GM20431 (cell line): ENCODE measurements at regions not wholly inside any gene's neighbourhood (a gene's known extent, or its start where the extent isn't known, plus 50 kb on each side); places are given as distances from the start of the nearest gene placed in this dataset.

ENCODE experiments used
- in situ Hi-C: fragments of 300-500 bp; cut with MseI, MboI; formaldehyde crosslinking; loops from one replicate; pipeline ENCODE4 v1.15.0; 2020; ENCODE audit warnings: low sequenced_read_pairs; ENCODE audit not compliant: unreplicated experiment

DNA sequence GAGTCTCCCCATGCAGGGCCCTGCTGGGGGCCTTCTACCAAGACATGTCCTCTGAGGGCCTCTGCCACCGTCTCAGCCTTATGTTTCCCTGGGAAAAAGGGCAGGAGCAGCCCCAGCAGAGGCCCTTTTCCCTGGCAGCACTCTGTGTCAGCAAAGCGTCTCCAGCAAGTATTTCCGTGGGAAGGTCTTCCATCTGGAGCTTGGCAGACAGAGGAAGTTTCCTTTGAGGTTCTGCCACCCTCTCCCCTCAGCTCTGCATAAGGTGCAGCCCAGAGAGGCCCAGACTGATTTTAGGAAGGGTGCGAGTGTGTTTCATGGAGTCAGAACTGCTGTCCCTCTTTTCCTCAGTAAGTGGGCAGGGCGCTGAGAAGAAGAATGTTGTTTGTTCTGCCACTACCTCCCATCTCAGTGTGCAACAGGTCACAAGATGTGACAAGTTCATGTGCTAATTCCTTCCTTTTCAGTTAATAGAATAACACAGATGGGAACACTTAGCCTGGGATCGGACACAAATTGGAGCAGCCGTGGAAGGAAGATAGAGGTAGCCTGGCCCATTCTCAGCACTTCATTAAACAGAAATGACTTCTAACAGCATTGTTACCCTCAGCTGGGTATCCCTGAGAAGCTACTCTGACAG, 784.4 kb downstream of the MAFB start:
- in situ Hi-C loops = no loop called here

DNA sequence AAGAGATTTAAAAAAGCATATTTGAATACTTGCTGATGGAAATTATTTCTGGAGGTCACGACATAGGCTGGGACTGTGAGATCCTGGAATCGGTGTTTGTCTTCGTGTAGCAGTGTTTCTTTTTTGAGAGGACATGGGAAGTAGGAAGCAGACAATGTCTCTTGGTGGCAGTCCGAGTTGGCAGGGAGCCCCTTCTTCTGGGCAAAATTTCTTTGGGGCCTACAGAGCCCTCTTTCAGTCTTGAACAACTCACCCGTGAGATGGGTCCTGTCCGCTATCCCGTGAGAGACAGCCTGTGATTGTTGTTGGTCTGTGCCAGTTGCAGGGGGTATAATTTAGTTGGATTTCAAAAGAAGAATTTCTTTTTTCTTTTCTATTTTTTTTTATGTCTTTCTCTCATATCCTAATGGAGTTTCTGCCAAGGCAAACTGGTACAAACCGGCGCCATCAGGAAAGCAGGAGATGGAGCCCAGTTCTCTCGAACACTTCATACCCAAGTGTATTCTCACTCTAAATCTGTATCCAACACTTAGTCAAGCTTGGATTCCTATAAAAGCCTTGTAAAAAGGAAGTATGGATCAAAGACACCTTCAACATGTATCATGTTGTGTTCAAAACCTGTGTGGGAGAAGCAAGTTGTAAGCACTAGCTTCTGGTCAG, 785.1 kb downstream of the MAFB start:
- in situ Hi-C loops = no loop called here

- in situ Hi-C loops = loop anchor here (25.0 kb wide), 1 partner anchor 638 kb away; no protein-coding TSS in a partner anchor
Observed at GRCh38 chr20:39899881-39900280, 789.2 kb downstream of the MAFB start.

DNA sequence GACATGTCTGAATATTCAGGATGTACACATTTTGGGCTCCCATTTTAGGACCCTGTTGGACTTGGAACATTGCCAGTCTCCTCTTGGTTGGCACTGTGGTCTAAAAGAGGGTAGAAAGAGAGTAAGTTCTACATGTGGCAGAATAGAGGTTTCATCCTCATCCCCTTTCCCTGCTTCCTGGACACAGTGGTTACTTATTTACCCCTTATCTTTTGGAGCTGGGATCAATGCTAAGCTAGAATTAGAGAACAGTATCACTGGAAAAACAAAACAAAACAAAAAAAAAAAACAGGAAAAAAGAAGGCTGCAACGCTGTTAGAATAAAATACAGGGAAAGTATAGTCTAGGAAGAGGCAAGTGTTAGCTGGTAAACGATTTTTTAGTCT, 790.6 kb downstream of the MAFB start:
- in situ Hi-C loops = loop anchor here (25.0 kb wide), 1 partner anchor 636 kb away; no protein-coding TSS in a partner anchor

DNA sequence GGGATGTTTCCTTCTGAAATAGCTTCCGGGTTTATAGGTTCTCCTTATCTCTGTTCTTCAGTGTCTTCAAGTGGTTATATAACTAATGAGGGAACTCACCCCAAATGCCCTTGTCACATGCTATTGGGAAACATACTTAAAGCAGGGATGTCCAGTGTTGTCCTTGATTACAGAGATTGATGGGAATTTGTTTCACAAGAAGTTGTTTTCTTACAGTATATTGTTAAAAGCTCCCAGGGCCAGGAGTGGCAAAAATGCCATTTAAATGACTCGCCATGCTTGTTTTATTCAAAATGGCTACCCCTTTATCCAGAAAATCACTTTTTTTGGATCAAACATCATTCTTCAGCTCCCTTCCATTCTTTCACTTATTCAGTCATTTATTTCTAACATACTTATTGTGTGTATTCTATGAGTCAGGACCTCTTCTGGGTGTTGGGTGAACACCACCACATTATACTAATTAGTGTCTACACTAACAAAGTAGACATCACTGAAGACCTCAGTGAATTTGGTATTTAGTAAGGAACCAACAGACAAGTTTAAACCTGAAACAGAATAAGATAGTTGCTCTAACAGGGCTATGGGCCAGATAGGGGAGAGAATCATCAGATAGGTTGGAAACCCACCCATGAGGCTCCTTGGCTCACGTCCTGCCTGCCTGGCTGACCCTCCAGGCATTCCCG, 791.1 kb downstream of the MAFB start:
- in situ Hi-C loops = loop anchor here (25.0 kb wide), 1 partner anchor 636 kb away; no protein-coding TSS in a partner anchor

GRCh38 chr20:39897058-39897457, 792.0 kb downstream of the MAFB start:
- in situ Hi-C loops = loop anchor here (25.0 kb wide), 1 partner anchor 635 kb away; no protein-coding TSS in a partner anchor

GRCh38 chr20:39894067-39894466, 795.0 kb downstream of the MAFB start:
- in situ Hi-C loops = loop anchor here (25.0 kb wide), 1 partner anchor 632 kb away; no protein-coding TSS in a partner anchor

GRCh38 chr20:39893003-39893685, 795.9 kb downstream of the MAFB start:
- in situ Hi-C loops = loop anchor here (25.0 kb wide), 1 partner anchor 631 kb away; no protein-coding TSS in a partner anchor

GRCh38 chr20:39890697-39891096, 798.3 kb downstream of the MAFB start:
- in situ Hi-C loops = loop anchor here (25.0 kb wide), 1 partner anchor 628 kb away; no protein-coding TSS in a partner anchor

DNA sequence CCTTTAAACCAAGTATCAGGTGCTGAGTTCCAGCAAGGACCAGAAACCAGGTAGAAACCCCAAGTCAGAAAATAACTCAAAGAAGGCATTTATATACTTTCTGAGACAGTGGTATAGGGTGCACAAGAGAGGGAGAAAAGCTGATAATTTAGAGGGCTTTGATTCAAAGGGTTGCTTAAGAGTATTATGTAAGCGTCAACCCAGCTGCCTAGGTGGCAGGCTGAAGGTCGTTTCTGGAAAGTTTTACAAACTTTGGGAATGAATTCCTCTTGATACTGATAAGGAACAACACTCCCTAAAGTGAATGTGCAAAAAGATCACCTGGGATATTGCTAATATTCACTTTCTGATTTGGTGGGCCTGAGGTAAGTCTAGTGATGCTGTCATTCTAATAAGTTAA, 800.7 kb downstream of the MAFB start:
- in situ Hi-C loops = loop anchor here (10.0 to 25.0 kb wide), 2 partner anchors 626 to 806 kb away; no protein-coding TSS in a partner anchor

DNA sequence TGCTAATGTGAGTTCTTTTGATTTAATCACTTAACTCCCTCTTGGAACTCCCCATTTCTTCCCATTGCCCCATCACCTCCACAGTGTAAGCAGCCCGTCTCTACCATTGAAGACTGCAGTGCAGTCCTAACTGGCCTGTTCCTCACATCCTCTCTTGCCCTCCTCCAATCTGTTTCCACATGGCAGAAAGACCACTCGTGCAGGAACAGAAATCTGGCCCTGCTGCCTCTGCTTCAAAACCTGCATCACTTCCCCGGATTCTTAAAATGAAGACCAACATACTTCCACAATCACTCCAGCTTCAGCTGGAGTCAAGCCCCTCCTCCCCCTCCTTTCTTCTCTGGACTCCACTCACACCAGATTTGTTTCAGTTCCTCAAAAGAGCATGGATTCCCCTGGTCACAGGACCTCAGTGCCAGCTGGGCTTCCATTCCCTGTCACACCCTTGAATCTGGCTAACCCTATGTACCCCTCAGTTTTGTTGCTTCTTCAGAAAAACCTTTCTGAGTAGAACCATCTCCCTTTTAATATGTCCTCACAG, 802.3 kb downstream of the MAFB start:
- in situ Hi-C loops = loop anchor here (10.0 to 25.0 kb wide), 2 partner anchors 624 to 808 kb away; no protein-coding TSS in a partner anchor

DNA sequence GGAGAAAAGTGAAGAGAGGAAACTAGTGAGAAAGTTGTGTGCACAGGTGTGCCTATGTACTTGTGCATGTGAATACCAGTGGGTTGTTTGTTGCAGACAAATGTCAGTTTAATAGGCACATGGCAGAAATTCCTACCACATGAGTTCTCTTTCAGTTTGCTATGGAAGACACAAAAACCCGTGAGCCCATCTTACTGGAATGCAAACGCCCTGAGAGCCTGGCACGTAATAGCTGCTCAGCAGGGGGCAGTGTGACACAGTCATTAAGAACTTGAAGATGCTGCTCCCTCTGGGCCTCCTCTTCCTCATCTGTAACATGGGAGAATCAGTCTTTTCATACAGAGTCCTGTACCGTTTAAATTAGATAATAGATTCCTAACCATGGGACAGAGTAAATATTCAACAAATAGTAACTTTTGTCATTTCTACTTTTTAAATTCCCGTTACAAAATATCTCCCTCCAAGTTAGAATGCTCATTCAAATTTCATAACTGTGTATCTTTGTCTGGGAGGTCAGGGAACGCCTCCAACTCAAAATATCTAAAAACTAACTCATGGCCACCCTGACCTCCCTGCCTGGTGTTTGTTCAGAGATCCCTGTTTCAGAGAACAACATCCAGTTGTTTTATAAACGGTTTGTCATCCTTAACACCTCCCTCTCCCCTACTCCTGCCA, 802.9 kb downstream of the MAFB start:
- in situ Hi-C loops = loop anchor here (10.0 to 25.0 kb wide), 2 partner anchors 624 to 809 kb away; no protein-coding TSS in a partner anchor

- in situ Hi-C loops = loop anchor here (10.0 to 25.0 kb wide), 2 partner anchors 621 to 812 kb away; no protein-coding TSS in a partner anchor
Observed at GRCh38 chr20:39882806-39883205, 806.2 kb downstream of the MAFB start.

GRCh38 chr20:39880890-39881289, 808.1 kb downstream of the MAFB start:
- in situ Hi-C loops = loop anchor here (10.0 to 25.0 kb wide), 2 partner anchors 619 to 814 kb away; no protein-coding TSS in a partner anchor

DNA sequence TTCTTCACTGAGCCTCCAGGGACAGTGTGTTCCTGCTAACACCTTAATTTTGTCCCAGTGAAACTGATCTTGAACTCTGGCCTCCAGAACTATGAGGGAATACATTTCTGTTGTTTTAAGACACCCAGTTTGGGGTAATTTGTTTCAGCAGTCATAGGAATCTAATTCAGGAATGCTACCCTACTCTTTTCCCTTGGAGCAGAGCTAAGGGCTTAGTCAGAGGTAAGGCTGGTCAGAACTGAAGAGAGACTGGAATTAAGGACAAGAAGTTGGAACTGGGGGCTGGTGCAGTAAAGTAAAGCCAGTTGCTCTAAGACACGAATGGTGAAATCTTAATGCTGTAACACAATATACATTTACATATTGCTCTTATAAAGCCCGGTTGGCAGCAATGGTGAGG, 809.7 kb downstream of the MAFB start:
- in situ Hi-C loops = loop anchor here (25.0 kb wide), 1 partner anchor 617 kb away; no protein-coding TSS in a partner anchor

DNA sequence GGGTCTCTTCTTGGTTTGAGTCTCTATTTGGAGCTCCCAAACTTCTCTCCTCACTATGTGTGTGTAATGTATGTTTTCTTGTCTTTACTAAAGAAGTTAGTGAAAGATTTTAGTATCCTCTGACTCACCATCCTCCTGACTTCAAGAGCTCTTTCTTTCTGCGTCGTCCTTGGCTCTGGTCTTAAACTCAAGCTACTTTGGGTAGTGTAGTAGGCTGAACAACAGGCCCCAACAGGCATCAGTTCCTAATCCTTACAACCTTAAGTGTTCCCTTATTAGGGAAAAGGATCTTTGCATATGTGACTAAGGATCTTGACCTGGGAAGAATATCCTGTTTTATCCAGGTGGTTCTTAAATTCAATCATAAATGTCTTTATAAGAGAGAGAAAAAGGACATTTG, 810.2 kb downstream of the MAFB start:
- in situ Hi-C loops = loop anchor here (25.0 kb wide), 1 partner anchor 617 kb away; no protein-coding TSS in a partner anchor

GRCh38 chr20:39878320-39878719, 810.7 kb downstream of the MAFB start:
- in situ Hi-C loops = loop anchor here (25.0 kb wide), 1 partner anchor 616 kb away; no protein-coding TSS in a partner anchor

DNA sequence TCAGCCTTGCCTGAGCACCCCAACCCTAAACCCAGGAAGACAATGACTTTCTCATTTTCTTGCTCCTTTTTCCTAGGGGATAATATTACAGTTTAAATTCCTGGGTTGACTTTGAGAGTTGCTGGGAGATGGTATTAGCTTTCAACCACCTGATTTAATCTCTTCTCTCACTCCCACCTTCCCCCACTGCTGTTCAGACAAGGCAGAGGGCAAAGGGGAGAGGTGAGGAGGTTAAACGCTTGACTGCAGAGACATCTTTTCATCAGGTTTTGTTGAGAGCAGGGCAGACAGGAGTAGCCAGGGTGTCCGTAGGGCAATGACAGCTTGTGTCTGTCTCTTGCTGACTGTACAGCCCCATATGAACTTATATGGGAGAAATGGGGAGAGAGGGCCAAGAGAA, 811.2 kb downstream of the MAFB start:
- in situ Hi-C loops = loop anchor here (25.0 kb wide), 1 partner anchor 615 kb away; no protein-coding TSS in a partner anchor
